ENCODE measurements at regions not wholly inside any gene's neighbourhood (a gene's known extent, or its start where the extent isn't known, plus 50 kb on each side); places are given as distances from the start of the nearest gene placed in this dataset.

- no peak for TF ChIP-seq POLR2AphosphoS5 (IDR thresholded peaks at IDR 0.05)
- no peak for TF ChIP-seq CTCF (IDR thresholded peaks at IDR 0.05)
- no peak for TF ChIP-seq POLR2A (IDR thresholded peaks at IDR 0.05)
Measured at GRCh38 chr15:67002368-67002767, 63.0 kb upstream of the SMAD3 start.

All from prostate gland (tissue), 2 donors.